ENCODE measurements at regions not wholly inside any gene's neighbourhood (a gene's known extent, or its start where the extent isn't known, plus 50 kb on each side); places are given as distances from the start of the nearest gene placed in this dataset.

- 79% methylated on average over 5 of the region's 5 CpGs for WGBS
- H3K9me3 ChIP-seq = no peaks in the 10 kb centered on the region
- no peaks in the 10 kb centered on the region for H3K36me3 ChIP-seq
- no peak for DNase-seq (ENCODE audit: low spot score)
- H3K4me3 ChIP-seq = no peak overlapping the region
- H3K27ac ChIP-seq = no peak overlapping the region
- H3K4me1 ChIP-seq (replicated peaks) = no peaks in the 10 kb centered on the region
- intact Hi-C loops (cut with DNase I) = no loop called here
- no peak for TF ChIP-seq POLR2A (IDR thresholded peaks at IDR 0.05)
- H3K27me3 ChIP-seq (replicated peaks; ENCODE audit: insufficient read depth) = no peaks in the 10 kb centered on the region
Measured at GRCh38 chr5:27403243-27403882, 365.0 kb upstream of the CDH9 start.

- Histone ChIP-seq H3K9me3 (no peaks in the 10 kb centered on the region), H3K27me3 (replicated peaks; ENCODE audit: insufficient read depth) (no peaks in the 10 kb centered on the region), H3K36me3 (no peaks in the 10 kb centered on the region), H3K27ac (no peak overlapping the region), H3K4me3 (no peak overlapping the region), H3K4me1 (replicated peaks) (no peaks in the 10 kb centered on the region)
- TF ChIP-seq POLR2AphosphoS5 (IDR thresholded peaks at IDR 0.05) = no peak
- no peak for TF ChIP-seq CTCF (IDR thresholded peaks at IDR 0.05)
- TF ChIP-seq POLR2A (IDR thresholded peaks at IDR 0.05) = no peak
- no peak for DNase-seq (ENCODE audit: low spot score)
- intact Hi-C loops (cut with DNase I) = no loop called here
- 90% methylated on average over 3 of the region's 3 CpGs for WGBS
Measured at GRCh38 chr5:27402828-27403227, 364.4 kb upstream of the CDH9 start.

GRCh38 chr5:27396998-27397397 is 358.6 kb upstream of the CDH9 start:
- Histone ChIP-seq H3K9me3 (no peaks in the 10 kb centered on the region), H3K4me1 (replicated peaks) (no peaks in the 10 kb centered on the region), H3K27ac (no peak overlapping the region), H3K4me3 (no peak overlapping the region), H3K27me3 (replicated peaks; ENCODE audit: insufficient read depth) (no peaks in the 10 kb centered on the region), H3K36me3 (no peaks in the 10 kb centered on the region)
- 95% methylated on average over 9 of the region's 9 CpGs for WGBS
- DNase-seq (ENCODE audit: low spot score) = no peak
- intact Hi-C loops (cut with DNase I) = no loop called here
- no peak for TF ChIP-seq POLR2A (IDR thresholded peaks at IDR 0.05)
- TF ChIP-seq CTCF (IDR thresholded peaks at IDR 0.05) = no peak
- TF ChIP-seq POLR2AphosphoS5 (IDR thresholded peaks at IDR 0.05) = no peak

GRCh38 chr5:27392716-27393115 is 354.3 kb upstream of the CDH9 start:
- no peak for DNase-seq (ENCODE audit: low spot score)
- H3K27ac ChIP-seq = no peak overlapping the region
- no peak overlapping the region for H3K4me3 ChIP-seq
- H3K4me1 ChIP-seq (replicated peaks) = no peaks in the 10 kb centered on the region
- no peaks in the 10 kb centered on the region for H3K27me3 ChIP-seq (replicated peaks; ENCODE audit: insufficient read depth)
- intact Hi-C loops (cut with DNase I) = no loop called here
- no peaks in the 10 kb centered on the region for H3K36me3 ChIP-seq
- no peaks in the 10 kb centered on the region for H3K9me3 ChIP-seq
- 66% methylated on average over 1 of the region's 1 CpG for WGBS
- TF ChIP-seq POLR2A (IDR thresholded peaks at IDR 0.05) (no peak), POLR2AphosphoS5 (IDR thresholded peaks at IDR 0.05) (no peak), CTCF (IDR thresholded peaks at IDR 0.05) (no peak)

GRCh38 chr5:27389696-27390095 is 351.3 kb upstream of the CDH9 start:
- WGBS = 87% methylated on average over 2 of the region's 2 CpGs
- Histone ChIP-seq H3K27me3 (replicated peaks; ENCODE audit: insufficient read depth) (no peaks in the 10 kb centered on the region), H3K36me3 (no peaks in the 10 kb centered on the region), H3K27ac (no peak overlapping the region), H3K9me3 (no peaks in the 10 kb centered on the region), H3K4me3 (no peak overlapping the region), H3K4me1 (replicated peaks) (no peaks in the 10 kb centered on the region)
- DNase-seq (ENCODE audit: low spot score) = no peak
- intact Hi-C loops (cut with DNase I) = no loop called here
- TF ChIP-seq POLR2A (IDR thresholded peaks at IDR 0.05) = no peak
- TF ChIP-seq POLR2AphosphoS5 (IDR thresholded peaks at IDR 0.05) = no peak
- TF ChIP-seq CTCF (IDR thresholded peaks at IDR 0.05) = no peak

Measured in prostate gland (tissue), 2 donors.